SW480 (cell line): ENCODE measurements at regions not wholly inside any gene's neighbourhood (a gene's known extent, or its start where the extent isn't known, plus 50 kb on each side); places are given as distances from the start of the nearest gene placed in this dataset.

Source experiments
- DNase-seq: peaks from one replicate; pipeline ENCODE4 v3.0.0-alpha.2; 2016; ENCODE audit warnings: low spot score

GRCh38 chr2:129252781-129253460 is 726.5 kb upstream of the RAB6C start:
- no peak for DNase-seq

- peak; percentile 19 for DNase-seq
Measured at GRCh38 chr2:129253461-129253812, 726.0 kb upstream of the RAB6C start.

GRCh38 chr2:129254718-129255117 is 724.7 kb upstream of the RAB6C start:
- DNase-seq: no peak

GRCh38 chr2:129255610-129256313 is 723.7 kb upstream of the RAB6C start:
- no peak for DNase-seq

- DNase-seq: no peak
Measured at GRCh38 chr2:129256642-129257041, 722.8 kb upstream of the RAB6C start.

- no peak for DNase-seq
Measured at GRCh38 chr2:129262934-129263333, 716.5 kb upstream of the RAB6C start.

- DNase-seq: no peak
Measured at GRCh38 chr2:129263939-129264338, 715.5 kb upstream of the RAB6C start.

GRCh38 chr2:129267559-129267958 is 711.9 kb upstream of the RAB6C start:
- DNase-seq: no peak

- no peak for DNase-seq
Measured at GRCh38 chr2:129273266-129274037, 706.0 kb upstream of the RAB6C start.

- DNase-seq: no peak
Measured at GRCh38 chr2:129274038-129274415, 705.4 kb upstream of the RAB6C start.

- DNase-seq: no peak
Measured at GRCh38 chr2:129274918-129275317, 704.5 kb upstream of the RAB6C start.

GRCh38 chr2:129275706-129276105 is 703.8 kb upstream of the RAB6C start:
- no peak for DNase-seq

GRCh38 chr2:129276978-129277584 is 702.4 kb upstream of the RAB6C start:
- no peak for DNase-seq

GRCh38 chr2:129277585-129277981 is 701.9 kb upstream of the RAB6C start:
- no peak for DNase-seq

- no peak for DNase-seq
Measured at GRCh38 chr2:129281791-129282530, 697.5 kb upstream of the RAB6C start.

- no peak for DNase-seq
Measured at GRCh38 chr2:129285012-129285411, 694.5 kb upstream of the RAB6C start.

- DNase-seq: no peak
Measured at GRCh38 chr2:129293326-129293725, 686.1 kb upstream of the RAB6C start.

GRCh38 chr2:129296396-129296795 is 683.1 kb upstream of the RAB6C start:
- DNase-seq: no peak

GRCh38 chr2:129296806-129297205 is 682.7 kb upstream of the RAB6C start:
- DNase-seq: no peak

GRCh38 chr2:129297430-129297829 is 682.0 kb upstream of the RAB6C start:
- DNase-seq: no peak

GRCh38 chr2:129299338-129299737 is 680.1 kb upstream of the RAB6C start:
- DNase-seq: no peak

- no peak for DNase-seq
Measured at GRCh38 chr2:129299756-129300155, 679.7 kb upstream of the RAB6C start.
